HG03039 (cell line): ENCODE measurements at regions not wholly inside any gene's neighbourhood (a gene's known extent, or its start where the extent isn't known, plus 50 kb on each side); places are given as distances from the start of the nearest gene placed in this dataset.
"Not testable (repeated sequence)": the region's sequence is repeated elsewhere in the genome, so short reads cannot be mapped to it uniquely, and the experiment has no call there.

Experiments
- ATAC-seq: cut with Tn5 transposase; IDR thresholded peaks from one replicate; pipeline ENCODE4 v1.9.1; 2021; ENCODE audit warnings: mild to moderate bottlenecking, moderate library complexity; ENCODE audit not compliant: unreplicated experiment

GRCh38 chr18:73690222-73690621, 457.4 kb downstream of the FBXO15 start:
- no peak for ATAC-seq

GRCh38 chr18:73688851-73689711, 458.6 kb downstream of the FBXO15 start:
- ATAC-seq, result no peak

GRCh38 chr18:73688161-73688560, 459.5 kb downstream of the FBXO15 start:
- no peak for ATAC-seq

- ATAC-seq, result no peak
Observed at GRCh38 chr18:73684647-73685046, 463.0 kb downstream of the FBXO15 start.

GRCh38 chr18:73683409-73684238, 464.0 kb downstream of the FBXO15 start:
- no peak for ATAC-seq

GRCh38 chr18:73681912-73682311, 465.7 kb downstream of the FBXO15 start:
- no peak for ATAC-seq

- ATAC-seq, result no peak
Observed at GRCh38 chr18:73681398-73681797, 466.2 kb downstream of the FBXO15 start.

GRCh38 chr18:73679941-73680712, 467.5 kb downstream of the FBXO15 start:
- ATAC-seq, result no peak

- ATAC-seq, result no peak
Observed at GRCh38 chr18:73677450-73677849, 470.2 kb downstream of the FBXO15 start.

- ATAC-seq, result no peak
Observed at GRCh38 chr18:73674125-73674865, 473.3 kb downstream of the FBXO15 start.

GRCh38 chr18:73671480-73671879, 476.2 kb downstream of the FBXO15 start:
- not testable (repeated sequence) for ATAC-seq

GRCh38 chr18:73670524-73670923, 477.1 kb downstream of the FBXO15 start:
- ATAC-seq, result no peak

GRCh38 chr18:73670039-73670438, 477.6 kb downstream of the FBXO15 start:
- ATAC-seq, result no peak

GRCh38 chr18:73669297-73669696, 478.3 kb downstream of the FBXO15 start:
- no peak for ATAC-seq

- no peak for ATAC-seq
Observed at GRCh38 chr18:73668051-73668450, 479.6 kb downstream of the FBXO15 start.

GRCh38 chr18:73666772-73667171, 480.9 kb downstream of the FBXO15 start:
- no peak for ATAC-seq

GRCh38 chr18:73664896-73665295, 482.7 kb downstream of the FBXO15 start:
- no peak for ATAC-seq

- ATAC-seq, result no peak
Observed at GRCh38 chr18:73663581-73663980, 484.1 kb downstream of the FBXO15 start.

- no peak for ATAC-seq
Observed at GRCh38 chr18:73662421-73662820, 485.2 kb downstream of the FBXO15 start.
